HG02571 (cell line): ENCODE measurements at regions not wholly inside any gene's neighbourhood (a gene's known extent, or its start where the extent isn't known, plus 50 kb on each side); places are given as distances from the start of the nearest gene placed in this dataset.

Experiments used
- ATAC-seq: cut with Tn5 transposase; IDR thresholded peaks from one replicate; pipeline ENCODE4 v1.9.1; 2021; ENCODE audit warnings: mild to moderate bottlenecking, moderate library complexity; ENCODE audit not compliant: unreplicated experiment

DNA sequence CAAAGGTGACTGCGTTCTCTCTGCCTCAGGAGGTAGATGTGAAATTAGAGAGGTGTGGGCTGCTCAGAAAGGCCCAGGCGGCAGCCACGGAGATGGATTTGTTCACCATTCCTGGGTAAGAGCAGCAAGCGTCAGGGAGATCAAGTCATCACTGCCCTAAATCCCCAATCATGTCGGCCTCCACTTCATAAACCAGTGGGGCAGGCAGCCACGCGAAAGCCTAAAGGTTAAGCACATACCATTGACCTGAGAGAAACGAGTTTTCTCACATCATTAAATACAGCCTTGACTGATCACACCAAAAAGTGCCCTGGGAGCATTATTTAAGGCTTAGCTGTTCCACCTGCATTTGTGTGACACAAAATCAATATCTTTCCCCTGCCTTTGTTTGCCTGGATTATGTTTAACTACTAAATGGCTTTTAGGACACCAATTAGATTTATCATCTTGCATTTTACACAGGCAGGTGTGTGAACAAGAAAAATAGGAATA lies 50.7 kb upstream of the FOXB1 start:
- no peak for ATAC-seq

DNA sequence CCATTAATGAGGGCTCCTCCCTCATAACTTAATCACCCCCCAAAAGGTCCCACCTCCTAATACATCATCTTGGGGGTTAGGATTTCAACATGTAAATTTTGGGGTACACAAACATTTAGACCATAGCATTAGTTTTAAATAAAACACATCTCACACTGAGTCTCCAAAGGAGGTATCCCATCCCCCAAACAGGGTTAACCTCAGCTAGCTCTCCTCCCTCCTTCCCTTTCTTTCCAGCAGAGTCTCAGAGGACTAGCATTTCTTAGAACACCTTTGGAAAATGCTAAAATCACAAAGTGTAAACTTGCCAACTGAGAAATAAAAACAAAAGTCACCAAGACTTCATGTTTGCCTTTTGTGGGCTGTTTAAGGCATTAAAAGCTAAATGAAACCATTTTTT lies 51.2 kb upstream of the FOXB1 start:
- no peak for ATAC-seq

DNA sequence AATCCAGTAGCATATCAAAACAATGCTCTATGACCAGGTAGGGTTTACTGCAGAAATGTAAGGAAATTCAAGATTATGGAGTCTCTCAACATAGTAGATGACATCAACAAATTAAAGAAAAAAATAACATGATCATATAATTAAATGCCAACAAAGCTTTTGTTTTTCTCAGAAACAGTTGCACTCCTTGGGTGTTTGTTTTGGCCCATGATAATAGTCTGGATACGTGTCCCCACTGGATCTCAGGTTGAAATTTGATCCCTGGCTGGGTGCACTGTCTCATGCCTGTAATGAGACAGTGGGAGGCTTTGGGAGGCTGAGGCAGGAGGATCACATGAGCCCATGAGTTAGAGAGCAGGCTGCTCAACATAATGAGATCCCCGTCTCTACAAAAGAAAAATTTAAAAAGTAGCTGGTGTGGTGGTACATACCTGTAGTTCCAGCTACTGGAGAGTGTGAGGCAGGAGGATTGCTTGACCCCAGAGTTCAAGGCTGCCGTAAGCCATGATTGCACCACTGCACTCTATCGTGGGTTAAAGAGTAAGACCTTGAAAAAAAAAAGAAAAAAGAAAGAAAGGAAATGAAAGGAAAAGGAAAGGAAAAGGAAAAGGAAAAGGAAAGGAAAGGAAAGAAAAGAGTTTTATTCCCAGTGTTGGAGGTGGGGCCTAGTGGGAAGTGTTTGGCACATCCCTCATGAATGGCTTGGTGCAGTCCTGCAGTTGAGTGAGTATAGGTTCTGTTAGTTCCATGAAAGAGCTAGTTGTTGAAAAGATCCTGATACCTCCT lies 53.3 kb upstream of the FOXB1 start:
- ATAC-seq: no peak

DNA sequence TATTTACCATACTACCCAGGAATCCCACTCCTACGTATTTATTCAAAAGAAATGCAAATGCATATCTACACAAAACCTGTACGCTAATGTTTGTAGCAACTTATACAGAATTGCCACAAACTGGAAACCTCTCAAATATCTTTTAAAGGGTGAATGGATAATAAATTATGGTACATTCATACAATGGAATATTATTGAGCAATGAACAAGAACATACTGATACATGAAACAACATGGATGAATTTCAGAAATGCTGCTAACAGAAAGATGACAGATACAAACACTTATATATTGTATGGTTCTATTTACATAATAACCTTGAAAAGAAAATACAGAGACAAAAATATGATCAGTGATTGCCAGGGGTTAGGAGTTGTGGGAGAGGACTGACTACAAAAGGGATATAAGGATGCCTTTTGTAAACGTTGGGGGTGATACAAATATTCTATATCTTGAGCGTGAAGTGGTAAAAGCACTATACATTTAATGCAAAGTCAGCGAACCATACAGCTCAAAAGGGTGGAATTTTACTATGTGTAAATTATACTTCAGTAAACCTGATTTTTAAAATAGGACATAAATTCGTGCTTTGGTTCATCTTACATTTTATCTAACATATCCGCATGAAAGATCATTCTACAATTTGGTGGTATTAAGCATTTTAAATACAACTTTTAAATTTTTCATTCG lies 55.0 kb upstream of the FOXB1 start:
- ATAC-seq: no peak

DNA sequence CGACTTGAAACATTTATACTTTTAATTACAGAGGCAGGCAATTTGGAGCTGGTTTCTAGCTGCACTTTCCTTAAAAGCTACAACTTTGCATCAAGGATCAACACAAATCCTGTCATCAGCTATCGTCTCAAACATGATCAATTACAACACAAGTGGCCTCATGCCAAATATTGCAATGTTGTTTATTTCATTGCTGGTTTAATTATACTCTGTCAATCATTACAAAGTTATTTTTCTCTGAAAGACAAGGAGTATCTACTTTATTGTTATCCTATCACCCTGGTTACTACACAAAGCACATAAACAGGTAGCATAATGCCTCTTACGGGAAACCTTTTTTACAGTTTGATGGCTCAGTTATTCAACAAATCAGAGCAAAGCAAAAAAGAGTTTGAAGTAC lies 58.0 kb upstream of the FOXB1 start:
- no peak for ATAC-seq

DNA sequence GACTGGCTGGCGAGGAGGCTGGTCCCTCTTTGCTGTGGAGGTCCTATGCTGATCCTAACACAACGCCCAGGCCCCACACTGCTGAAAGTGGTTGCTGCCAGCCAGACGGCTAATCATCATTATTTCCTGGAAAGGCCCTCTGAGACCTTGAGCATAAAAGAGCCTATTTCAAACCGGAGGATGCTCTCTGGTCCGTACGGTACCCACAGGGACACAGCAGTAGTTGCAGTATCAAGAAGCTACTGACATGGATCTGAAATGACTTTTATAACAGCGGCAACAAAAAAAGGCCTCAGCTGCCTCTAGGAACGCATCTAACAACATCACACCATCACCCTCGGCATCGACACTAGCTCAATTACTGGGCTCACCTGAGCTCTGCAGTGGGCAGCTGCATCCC lies 59.1 kb upstream of the FOXB1 start:
- no peak for ATAC-seq

DNA sequence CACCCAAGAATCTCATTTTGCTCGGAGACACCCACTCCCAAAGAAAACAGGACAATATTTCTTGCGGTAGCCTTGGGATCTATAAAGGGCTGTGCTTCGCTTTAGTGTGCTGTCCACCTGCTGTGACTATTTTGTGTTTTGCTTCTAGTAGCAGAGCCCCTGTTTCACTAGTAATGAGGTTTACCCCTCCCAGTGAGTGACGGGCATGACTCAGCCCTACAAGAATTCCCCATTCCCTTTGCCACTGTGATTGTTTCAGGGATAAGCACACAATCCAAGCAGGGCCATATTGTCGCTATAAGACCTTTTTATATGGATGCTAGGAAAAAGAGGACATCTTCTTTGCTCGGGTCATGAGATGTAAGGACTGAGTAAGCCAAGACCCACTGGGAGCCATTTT lies 62.5 kb upstream of the FOXB1 start:
- ATAC-seq: no peak

DNA sequence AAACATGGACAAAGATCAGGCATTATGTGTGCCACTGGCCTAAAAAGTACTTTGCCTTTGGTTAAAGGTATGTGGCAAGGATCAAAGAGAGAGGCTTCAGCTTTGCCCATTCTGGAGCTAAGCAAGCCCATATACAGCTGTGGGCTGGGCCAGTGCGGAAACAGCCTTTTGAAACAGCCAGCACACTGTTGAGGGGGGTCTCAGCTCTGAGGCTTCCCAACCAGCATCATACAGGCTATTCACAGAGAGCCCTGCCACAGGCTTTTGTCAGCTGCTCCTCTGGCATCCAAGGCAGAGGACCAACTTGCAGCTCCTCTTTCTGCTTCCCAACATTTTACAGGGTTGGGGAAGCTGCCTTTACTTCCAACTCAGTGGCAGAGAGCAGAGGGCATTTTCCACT lies 63.2 kb upstream of the FOXB1 start:
- ATAC-seq: no peak

DNA sequence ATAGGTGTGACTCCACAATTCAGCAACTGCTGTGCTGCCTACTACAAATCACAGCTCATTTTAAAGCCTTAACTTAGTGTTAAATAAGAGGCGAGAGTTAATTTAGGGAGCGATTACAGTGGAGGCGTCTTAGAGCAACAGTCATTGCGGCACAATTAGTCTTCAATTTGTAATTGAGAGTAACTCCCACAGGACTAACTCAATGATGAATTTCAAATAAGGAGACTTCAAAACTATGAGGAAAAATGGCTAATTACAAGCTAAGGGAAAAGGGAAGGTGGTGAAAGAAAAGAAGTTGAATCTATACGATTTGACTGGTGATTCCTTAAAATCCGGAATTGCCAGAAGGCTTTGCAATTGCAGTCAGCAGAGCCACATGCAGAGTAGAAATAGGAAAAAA lies 63.7 kb upstream of the FOXB1 start:
- ATAC-seq: no peak

DNA sequence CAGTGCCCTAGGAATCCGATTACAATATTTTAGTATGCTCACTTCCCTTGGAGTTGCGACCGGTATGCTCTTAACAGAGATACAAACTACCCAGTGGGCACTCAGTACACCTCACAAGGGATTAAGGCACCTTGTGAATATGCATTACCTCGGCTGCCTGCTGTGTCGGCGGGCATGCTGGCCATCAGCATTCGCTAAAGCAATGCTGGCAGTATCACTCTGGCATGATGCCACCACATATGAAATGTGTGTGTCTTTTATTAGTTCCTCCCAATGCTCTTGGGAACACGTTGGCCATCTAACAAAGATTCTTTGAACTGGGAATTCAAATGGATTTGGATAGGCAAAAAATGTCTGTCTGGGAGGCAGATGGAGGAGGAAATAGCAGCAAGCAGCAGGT lies 67.4 kb upstream of the FOXB1 start:
- no peak for ATAC-seq

DNA sequence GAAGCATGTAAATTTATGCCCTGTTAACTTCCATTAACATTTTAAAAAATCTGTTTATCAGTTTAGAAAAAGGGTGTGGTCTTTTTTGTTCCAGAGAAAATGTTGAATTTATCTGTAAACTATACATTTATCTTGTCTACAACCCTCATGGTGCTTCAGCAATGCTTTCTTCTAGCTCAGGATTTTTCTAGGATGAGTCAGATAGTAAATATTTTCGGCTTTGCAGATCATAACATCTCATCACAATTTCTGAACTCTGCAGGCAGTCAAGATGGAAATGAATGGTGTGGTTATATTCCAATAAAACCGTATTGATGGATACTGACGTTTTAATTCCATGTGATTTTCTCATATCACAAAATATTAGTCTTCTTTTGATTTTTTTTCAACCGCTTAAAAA lies 70.5 kb upstream of the FOXB1 start:
- ATAC-seq: no peak

DNA sequence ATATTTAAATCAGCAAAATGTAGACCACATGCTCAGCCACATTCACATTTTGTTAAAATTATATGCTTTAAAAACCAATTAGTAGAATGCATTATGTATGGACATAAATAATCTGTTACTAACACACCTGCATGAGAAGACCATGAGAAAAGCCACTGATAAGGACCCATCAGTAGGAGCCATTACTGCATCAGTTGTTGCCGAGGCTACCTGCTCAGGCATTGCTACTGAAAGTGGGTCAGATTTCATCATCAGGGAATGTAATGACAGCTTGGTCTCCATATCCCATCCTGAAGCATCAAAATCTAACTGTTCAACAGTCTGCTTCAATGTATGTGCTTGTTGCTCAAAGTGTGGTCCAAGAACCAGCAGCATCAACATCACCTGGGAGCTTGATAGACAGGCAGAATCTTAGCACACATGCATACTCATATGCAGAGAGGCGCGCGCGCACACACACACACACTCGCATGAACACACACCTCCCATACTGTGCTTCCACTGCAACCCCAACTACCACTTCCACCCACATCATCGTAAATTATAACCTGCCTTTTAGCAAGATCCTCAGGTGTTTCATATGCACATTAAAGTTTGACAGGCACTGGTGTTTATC lies 72.4 kb upstream of the FOXB1 start:
- ATAC-seq: no peak

DNA sequence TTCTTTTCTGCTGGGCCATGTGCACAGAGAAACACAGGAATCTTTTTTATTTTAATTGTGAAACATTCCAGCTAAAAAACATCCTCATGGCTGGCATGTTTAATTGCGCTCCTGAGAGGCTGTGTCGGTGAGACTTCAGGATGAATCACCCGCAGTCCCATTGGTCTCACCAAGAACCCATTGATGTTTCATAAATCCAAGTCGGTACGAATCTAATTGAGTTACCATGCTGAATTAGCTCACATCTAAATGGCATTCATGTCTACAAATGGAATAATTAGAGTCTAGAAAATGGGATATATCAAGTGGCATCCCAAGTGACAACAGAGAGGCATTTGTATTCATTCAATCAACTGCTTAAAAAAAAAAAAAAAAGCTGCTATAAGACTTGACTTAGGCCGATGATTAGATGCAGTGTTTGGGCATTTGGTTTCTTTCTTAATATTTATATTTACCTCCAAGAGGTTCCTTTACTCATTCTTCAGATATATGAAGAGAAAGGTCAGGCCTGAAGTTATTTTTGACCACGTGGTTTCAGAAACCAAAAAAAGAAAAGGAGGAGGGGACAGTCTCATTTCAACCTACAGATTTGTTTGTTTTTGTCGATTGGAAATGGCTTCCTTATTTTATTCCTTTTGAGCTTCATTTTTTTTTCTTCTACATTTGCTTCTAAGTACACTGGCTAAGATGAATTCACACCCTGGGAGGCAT lies 79.1 kb upstream of the FOXB1 start:
- ATAC-seq: no peak

DNA sequence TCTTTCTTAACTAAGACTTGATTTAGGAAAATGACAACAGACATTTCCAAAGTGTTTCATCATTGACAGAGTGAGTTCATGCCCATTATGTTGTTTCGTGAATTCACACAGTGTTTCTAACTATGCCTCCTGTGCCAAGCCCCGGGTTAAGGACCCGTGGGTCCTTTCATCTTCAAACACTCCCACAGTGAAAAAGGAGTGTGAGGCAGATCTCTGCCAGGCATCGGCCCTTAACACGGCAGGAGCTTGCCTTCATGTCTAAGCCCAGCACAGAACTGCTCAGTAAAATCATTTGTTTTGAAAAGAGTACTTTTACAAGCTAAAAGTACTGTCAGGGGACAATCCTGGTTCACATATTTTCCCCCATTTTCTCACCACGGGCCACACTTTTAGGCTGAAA lies 80.0 kb upstream of the FOXB1 start:
- no peak for ATAC-seq

DNA sequence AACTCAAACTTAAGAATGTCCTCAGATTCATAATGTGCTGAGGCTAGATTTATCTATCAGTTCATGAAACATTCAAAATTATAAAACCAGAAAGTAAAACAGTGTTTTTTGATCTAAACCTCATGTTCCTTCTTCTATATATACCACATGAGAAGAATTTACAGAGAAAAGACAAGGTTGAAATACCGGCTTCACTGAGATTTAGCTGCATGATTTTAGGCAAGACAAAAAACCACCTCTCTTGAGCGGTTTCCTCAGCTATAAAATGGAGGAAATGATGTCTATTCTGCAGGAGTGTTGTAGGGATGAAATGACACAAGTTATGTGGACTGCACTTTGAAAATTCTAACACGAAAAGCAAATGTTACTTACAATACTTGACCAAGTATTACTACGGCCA lies 80.6 kb upstream of the FOXB1 start:
- no peak for ATAC-seq

DNA sequence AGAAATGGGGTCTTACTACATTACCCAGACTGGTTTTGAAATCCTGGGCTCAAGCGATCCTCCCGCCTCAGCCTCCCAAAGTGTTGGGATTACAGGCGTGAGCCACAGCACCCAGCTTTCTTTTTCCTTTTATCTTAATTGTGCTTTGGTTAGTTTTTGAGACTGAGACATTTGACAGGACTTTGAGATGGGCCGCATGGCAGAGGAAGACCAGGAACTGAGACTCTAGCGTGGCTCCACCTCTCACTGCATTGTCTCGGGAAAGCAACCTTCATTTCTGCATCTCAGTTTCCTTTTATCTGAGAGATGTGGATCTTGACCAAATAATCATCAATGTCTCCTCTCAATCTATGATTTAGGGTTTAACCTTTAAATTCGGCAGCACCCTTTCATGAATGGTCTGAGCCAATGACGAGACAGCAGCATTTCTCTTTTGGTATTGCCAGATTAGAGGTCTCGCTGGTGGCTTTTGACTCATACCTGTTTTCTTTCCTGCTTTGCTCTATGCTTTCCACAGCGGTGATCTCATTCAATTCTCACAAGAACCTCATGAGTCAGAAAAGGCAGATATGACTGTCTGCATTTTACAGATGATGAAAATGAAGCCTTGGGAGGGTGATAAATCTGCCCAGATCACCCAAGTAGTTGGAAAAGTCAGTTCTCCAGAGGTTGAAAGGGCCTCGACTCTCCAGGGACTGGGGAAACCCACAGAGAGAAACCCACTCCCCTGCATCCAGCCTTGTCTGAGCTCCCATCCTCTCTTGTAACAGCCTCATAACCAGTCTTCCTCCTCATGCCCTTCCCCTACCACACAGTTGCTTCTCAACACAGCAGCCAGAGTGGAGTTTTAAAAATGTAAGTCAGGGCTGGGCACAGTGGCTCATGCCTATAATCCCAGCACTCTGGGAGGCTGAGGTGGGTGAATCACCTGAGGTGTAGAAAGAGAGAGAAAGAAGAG lies 84.8 kb upstream of the FOXB1 start:
- peak; percentile 80 for ATAC-seq

DNA sequence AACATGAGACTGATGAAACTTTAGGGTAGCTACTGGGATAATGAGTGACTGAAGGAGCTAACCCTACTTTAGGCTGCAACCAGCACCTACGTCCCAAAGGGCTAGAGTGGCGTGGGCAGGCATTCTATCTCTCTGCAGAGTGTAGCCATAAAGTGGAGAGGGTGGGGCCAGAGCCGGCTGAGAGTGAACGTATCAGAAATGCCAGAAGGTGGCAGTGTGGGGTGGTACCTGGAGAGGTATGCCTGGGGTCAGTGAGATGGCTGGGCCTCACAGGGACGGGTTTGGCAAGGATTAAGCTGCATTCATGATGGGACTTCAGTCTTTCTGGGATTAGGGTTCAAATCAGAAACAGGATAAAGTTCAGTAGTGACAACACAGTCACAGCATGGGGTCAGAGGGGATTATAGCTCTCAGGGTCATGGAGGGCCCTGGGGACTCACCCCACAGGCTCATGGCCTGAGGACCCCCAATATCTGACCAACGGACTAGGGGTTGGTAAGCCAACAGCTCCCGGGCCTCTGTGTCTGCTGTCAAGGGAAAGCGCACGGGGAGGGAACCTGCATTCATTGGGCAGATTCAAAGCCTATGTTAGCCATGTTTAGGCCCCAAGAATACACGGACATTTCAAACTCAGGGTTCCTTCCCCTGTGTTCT lies 86.5 kb upstream of the FOXB1 start:
- peak; percentile 63 for ATAC-seq

DNA sequence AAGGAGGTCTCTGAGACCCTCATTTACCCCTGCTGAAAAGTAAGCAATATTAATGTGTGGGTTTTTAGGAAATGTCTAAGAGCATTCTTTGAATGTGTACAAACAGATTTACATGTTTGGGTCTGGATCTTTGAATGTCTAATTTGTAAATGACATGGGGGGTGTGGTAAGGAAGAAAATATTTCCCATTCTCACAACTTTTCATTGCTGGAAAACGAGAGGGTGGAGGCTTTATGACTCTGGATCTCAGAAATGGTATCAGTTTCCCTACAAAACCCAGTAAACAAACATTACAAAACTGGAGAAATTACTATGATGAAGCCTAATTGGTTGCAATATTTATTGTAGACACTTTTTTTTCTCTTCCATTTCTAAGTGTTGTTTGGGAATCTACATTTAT lies 98.1 kb upstream of the FOXB1 start:
- no peak for ATAC-seq

DNA sequence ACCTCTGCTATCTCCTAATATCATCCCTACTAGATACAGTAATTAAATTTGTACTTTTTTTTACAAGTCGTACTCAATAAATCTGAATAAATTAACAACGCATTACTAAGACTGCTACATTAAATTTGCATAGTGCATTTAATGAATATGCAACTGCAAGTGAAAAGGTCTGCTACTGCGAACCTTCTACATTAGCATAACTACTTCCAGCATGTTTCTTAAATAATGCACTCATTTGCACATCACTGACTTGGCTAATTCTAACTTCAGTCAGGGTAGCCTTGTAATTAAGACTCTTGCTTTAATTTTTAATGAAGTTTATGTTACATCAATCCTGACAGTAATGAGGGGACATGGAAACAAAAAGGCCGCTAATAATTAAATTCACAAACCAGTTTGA lies 98.9 kb upstream of the FOXB1 start:
- ATAC-seq: no peak
